ACC112 (cell line): ENCODE measurements at regions not wholly inside any gene's neighbourhood (a gene's known extent, or its start where the extent isn't known, plus 50 kb on each side); places are given as distances from the start of the nearest gene placed in this dataset.

ENCODE experiments used
- H2AFZ ChIP-seq: fragments of 200-600 bp; sonication (generic); one replicate; pipeline ENCODE4 v1.6.0; 2017; ENCODE audit warnings: antibody characterized with exemption, low read length; ENCODE audit not compliant: unreplicated experiment
- H3K27ac ChIP-seq: fragments of 200-600 bp; sonication (generic); 2 replicates; pipeline ENCODE4 v1.5.1; 2014; ENCODE audit warnings: low read depth, mild to moderate bottlenecking, antibody characterized with exemption, low read length, moderate library complexity
- H3K27me3 ChIP-seq: fragments of 200-600 bp; sonication (generic); 2 replicates; pipeline ENCODE4 v1.6.1; 2014; ENCODE audit warnings: mild to moderate bottlenecking, antibody characterized with exemption, low read length, moderate library complexity, mixed read lengths; ENCODE audit not compliant: insufficient read depth
- H3K36me3 ChIP-seq: fragments of 200-600 bp; sonication (generic); 2 replicates; pipeline ENCODE4 v1.6.1; 2016; ENCODE audit warnings: mild to moderate bottlenecking, antibody characterized with exemption, low read length, moderate library complexity, mixed read lengths; ENCODE audit not compliant: insufficient read depth
- H3K4me1 ChIP-seq: fragments of 200-600 bp; sonication (generic); one replicate; pipeline ENCODE4 v1.6.1; 2016; ENCODE audit warnings: low read length, mixed read lengths; ENCODE audit not compliant: insufficient read depth, unreplicated experiment, control insufficient read depth
- H3K4me3 ChIP-seq: fragments of 200-600 bp; sonication (generic); 2 replicates; pipeline ENCODE4 v1.5.1; 2014; ENCODE audit warnings: mild to moderate bottlenecking, low read depth, low read length
- H3K79me2 ChIP-seq: fragments of 200-600 bp; sonication (generic); one replicate; pipeline ENCODE4 v1.6.0; 2016; ENCODE audit warnings: low read length; ENCODE audit not compliant: control insufficient read depth, unreplicated experiment, insufficient read depth

DNA sequence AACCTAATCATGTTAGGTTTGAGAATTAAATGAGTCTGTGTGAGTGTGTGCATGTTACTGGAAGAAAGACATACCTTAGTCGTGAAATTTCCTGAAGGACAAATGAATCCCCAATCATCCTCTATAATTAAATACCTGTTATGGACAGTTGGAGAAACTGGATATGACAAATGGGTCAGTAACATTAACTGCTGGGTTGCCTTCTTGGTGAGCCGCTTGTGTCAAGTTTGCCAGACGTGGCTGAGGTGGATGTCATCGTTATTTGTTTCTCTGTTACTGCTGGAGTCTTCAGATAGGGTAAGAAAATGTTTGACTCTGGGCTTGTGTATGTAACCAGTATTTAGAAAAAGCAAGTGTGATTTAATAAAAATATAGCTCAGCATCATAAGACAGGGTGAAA, 131.6 kb downstream of the CAND1 start:
- H2AFZ ChIP-seq = no peak overlapping the region
- H3K27me3 ChIP-seq = no peaks in the 10 kb centered on the region
- no peaks in the 10 kb centered on the region for H3K36me3 ChIP-seq
- H3K27ac ChIP-seq = no peak overlapping the region
- no peak overlapping the region for H3K4me3 ChIP-seq
- H3K4me1 ChIP-seq = no peaks in the 10 kb centered on the region
- no peaks in the 10 kb centered on the region for H3K79me2 ChIP-seq

DNA sequence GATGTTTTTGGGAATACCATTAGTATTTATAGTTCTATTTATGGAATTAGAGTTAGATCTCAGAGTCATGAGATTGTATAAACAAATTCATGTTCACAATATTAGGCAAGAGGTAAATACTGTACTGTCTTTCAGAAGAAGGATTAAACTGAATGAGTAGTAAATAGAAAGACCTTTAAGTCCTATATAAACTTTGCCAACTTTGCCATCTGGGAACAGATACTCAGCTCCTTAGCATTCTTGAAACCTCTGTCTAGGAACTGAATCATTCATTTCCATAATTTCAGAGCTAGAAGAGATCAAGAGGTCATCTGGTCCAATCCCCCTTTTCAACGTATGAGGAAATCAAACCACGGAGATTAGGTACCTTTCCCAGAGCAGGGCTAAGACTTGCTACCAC, 141.1 kb downstream of the CAND1 start:
- Histone ChIP-seq H3K79me2 (no peaks in the 10 kb centered on the region), H3K27me3 (no peaks in the 10 kb centered on the region; the same call in 1 of the 2 replicates), H2AFZ (no peak overlapping the region), H3K4me1 (no peaks in the 10 kb centered on the region), H3K4me3 (no peak overlapping the region), H3K36me3 (no peaks in the 10 kb centered on the region), H3K27ac (no peak overlapping the region)

DNA sequence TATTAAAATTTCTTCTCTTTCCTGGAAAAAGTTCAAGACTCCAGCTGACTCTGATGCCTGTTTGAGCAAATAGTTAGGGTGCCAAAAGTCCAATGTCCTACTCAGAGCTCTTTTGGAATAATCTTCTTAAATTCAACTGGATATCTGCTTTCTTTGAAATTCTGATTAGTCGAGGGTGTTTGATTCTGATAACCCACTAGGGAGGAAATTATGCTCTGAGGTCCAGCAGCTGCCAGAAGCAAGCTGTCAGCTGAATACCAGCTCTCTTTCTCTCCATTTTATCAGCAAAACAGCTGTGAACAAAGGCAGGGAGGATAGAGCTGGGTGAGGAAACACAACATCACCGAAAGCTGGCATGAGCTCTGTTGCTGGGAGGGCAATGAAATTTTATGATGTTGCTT, 141.5 kb downstream of the CAND1 start:
- no peaks in the 10 kb centered on the region for H3K36me3 ChIP-seq
- H3K27me3 ChIP-seq = no peaks in the 10 kb centered on the region; the same call in 1 of the 2 replicates
- no peak overlapping the region for H2AFZ ChIP-seq

DNA sequence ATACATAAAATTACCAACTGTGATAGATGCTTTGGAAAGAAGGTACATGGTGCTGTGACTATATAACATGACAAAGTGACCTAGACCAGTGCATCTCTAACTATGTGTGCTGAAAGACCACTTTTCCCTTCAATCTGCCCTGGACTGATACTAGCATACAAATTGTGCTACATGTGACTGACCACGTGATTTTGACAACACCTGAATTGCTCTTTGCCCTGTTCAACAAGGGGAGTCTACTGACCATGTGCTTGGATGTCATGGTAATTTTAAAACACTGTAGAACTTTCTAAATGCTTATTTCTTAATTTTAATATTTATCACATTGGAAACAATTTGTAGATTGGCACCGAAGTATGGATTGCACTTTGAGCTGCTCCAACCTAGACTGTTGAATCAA, 142.4 kb downstream of the CAND1 start:
- H3K27ac ChIP-seq = no peak overlapping the region
- H3K4me1 ChIP-seq = no peaks in the 10 kb centered on the region
- H2AFZ ChIP-seq = no peak overlapping the region
- H3K36me3 ChIP-seq = no peaks in the 10 kb centered on the region
- H3K79me2 ChIP-seq = no peaks in the 10 kb centered on the region
- no peaks in the 10 kb centered on the region; the same call in 1 of the 2 replicates for H3K27me3 ChIP-seq
- no peak overlapping the region for H3K4me3 ChIP-seq

More for the DNA sequence above, 141.5 kb downstream of the CAND1 start:
- no peak overlapping the region for H3K4me3 ChIP-seq
- no peaks in the 10 kb centered on the region for H3K79me2 ChIP-seq
- H3K27ac ChIP-seq = no peak overlapping the region
- H3K4me1 ChIP-seq = no peaks in the 10 kb centered on the region

DNA sequence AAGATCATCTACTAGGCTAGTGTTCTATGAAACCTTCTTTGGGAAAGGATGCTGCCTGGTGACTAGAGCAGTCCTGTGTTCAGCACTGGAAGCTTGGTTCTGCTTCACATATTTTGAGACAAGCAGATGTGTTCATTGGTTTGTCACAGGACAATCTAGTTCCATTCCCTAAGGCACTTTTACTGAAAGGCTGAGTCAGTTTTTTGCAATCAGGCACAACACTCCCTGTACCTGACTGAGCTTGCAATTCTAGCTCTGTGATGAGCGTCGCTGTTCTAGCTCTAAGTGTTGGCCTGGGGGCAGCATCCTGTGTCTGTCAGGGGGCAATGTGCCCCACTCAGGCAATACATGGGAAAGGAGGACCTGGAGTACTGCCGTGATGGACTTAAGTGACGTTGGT, 144.4 kb downstream of the CAND1 start:
- H2AFZ ChIP-seq = no peak overlapping the region
- H3K4me1 ChIP-seq = no peaks in the 10 kb centered on the region
- no peaks in the 10 kb centered on the region; the same call in 1 of the 2 replicates for H3K27me3 ChIP-seq
- no peak overlapping the region for H3K27ac ChIP-seq
- no peak overlapping the region for H3K4me3 ChIP-seq
- H3K79me2 ChIP-seq = no peaks in the 10 kb centered on the region
- H3K36me3 ChIP-seq = no peaks in the 10 kb centered on the region

DNA sequence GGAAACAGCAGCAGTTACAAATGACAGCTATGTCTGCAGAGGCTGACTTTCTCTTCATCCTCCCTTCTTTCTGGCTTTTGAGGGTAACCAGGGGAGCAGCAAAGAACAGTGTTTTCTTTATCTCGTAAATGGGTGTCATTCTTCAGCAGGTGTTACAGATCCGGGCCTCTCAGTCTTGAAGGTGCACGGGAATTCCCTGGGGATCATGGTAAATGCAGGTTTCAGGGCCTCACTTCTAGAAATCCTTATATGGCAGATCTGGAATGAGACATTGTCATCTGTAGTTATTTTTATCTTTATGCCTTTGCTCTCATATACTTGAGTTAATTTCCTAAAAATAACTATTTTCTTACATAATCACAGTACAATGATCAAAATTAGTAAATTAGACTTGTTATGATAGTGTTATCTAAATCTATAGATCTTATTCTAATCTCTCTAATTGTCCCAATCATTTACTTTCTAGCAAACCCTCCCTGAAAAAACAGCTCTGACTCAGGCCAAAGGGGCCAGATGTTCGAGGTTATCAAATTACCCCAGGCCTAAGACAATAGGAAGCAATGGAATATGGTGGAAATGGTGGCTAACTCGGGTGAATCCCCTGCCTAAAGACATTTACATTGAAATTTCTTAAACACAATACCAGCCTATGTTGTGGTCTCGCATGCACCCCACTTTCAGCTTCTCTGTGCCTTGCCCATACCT, 145.0 kb downstream of the CAND1 start:
- Histone ChIP-seq H3K4me3 (no peak overlapping the region), H2AFZ (no peak overlapping the region), H3K79me2 (no peaks in the 10 kb centered on the region), H3K27ac (no peak overlapping the region), H3K4me1 (no peaks in the 10 kb centered on the region), H3K36me3 (no peaks in the 10 kb centered on the region), H3K27me3 (no peaks in the 10 kb centered on the region; the same call in 1 of the 2 replicates)

DNA sequence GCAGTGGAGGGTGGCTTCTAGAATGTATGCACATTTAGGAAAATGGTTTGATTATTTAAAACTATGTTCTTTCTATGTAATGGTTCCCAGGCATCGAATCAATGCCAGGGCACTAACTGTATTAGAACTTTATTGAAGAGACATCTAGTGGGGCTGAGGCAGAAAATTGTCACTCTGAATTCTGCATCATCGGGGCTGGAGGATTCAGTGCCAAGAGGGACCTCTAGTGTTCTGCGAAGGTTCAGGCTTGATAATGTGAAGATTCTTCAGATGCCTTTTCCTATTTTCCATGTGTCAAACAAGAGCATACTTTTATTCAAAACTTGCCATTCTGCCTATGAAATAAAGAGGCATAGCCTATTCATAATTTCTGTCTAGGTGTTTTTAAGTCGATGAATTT, 146.3 kb downstream of the CAND1 start:
- Histone ChIP-seq H3K4me3 (no peak overlapping the region), H3K27me3 (no peaks in the 10 kb centered on the region; the same call in 1 of the 2 replicates), H3K27ac (no peak overlapping the region), H3K4me1 (no peaks in the 10 kb centered on the region), H3K36me3 (no peaks in the 10 kb centered on the region), H3K79me2 (no peaks in the 10 kb centered on the region), H2AFZ (no peak overlapping the region)

DNA sequence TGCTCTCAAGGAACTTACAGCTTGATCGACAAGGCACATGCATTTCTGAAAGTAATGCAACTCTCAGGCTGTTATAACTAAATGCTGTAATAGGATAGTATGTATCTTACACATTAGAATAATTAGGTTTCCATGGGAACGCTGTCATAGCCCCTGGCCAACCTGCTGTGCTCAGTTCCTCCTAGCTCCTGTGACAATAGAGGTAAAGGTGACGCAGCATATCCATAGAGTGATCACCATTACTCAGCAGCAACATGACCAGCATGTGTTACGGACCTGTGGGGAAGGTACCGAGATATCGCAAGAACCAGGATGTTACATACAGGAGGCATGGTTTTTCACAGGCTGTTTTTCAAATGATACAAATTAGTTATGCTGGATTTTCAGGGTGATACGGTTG, 150.7 kb downstream of the CAND1 start:
- no peaks in the 10 kb centered on the region for H3K4me1 ChIP-seq
- H3K27ac ChIP-seq = no peak overlapping the region
- H3K4me3 ChIP-seq = no peak overlapping the region
- no peaks in the 10 kb centered on the region for H3K79me2 ChIP-seq
- H3K36me3 ChIP-seq = no peaks in the 10 kb centered on the region
- no peak overlapping the region for H2AFZ ChIP-seq
- no peaks in the 10 kb centered on the region for H3K27me3 ChIP-seq

DNA sequence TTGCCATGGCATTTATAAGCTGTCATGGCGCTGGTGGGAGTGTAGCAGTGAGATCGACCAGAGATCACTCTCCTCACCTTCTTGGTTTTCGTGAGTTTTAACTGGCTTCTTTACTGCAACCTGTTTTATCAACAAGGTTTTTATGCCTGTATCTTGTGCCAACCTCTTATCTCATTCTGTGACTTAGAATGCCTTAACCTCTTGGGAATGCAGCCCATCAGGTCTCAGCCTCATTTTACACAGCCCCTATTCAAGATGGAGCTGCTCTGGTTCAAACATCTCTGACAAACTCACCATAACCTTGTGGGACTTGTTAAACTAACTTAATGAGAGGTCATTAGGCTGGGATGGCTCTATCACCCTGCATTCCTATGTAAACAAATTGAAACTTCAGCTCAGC, 151.3 kb downstream of the CAND1 start:
- Histone ChIP-seq H3K36me3 (no peaks in the 10 kb centered on the region), H3K4me3 (no peak overlapping the region), H2AFZ (no peak overlapping the region), H3K27ac (no peak overlapping the region), H3K4me1 (peaks cover under 1% of the 10 kb centered on the region), H3K79me2 (no peaks in the 10 kb centered on the region), H3K27me3 (no peaks in the 10 kb centered on the region)

DNA sequence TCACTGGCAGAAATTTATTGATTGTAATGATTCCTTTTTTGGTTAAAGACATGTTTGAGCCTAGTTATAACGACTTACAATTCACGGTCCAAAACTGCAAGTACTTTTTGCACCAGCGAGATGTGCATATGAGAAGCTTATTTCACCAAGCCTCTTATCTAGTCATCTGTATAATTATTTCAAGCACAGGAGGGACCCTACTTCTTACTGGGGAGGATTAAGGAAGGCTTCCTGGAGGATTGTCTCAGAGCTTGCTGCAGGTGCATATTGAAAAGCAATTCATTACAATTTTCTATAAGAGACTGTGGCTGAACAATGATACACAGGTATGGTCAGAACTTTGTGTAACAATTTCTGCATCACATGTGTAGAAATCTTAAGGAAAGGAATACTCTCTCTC, 152.9 kb downstream of the CAND1 start:
- Histone ChIP-seq H2AFZ (no peak overlapping the region), H3K4me3 (no peak overlapping the region), H3K36me3 (no peaks in the 10 kb centered on the region), H3K27me3 (no peaks in the 10 kb centered on the region), H3K27ac (no peak overlapping the region), H3K79me2 (no peaks in the 10 kb centered on the region), H3K4me1 (peaks cover 13% of the 10 kb centered on the region)

DNA sequence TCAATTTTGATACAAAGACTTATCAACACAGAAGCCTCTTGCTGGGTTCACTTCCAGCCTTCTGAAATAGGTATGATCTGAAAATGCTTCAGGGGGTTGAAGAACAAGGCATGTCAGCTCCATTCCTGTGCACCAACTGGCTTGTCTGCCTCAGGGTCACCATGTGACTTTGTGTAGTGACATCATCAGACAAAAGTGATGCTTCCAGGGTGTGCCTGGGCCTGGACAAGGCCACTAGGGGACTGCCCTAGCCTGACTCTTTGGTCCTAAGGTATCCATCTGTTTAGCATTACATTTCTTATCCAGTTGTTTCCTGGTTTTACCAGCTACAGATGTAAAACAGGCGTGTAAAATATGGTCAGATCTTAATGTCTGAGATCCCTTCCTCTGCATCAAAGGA, 155.6 kb downstream of the CAND1 start:
- Histone ChIP-seq H3K79me2 (no peaks in the 10 kb centered on the region), H3K27ac (no peak overlapping the region), H2AFZ (no peak overlapping the region), H3K4me3 (no peak overlapping the region), H3K4me1 (peaks cover 13% of the 10 kb centered on the region), H3K27me3 (no peaks in the 10 kb centered on the region), H3K36me3 (no peaks in the 10 kb centered on the region)
